ENCODE measurements at regions not wholly inside any gene's neighbourhood (a gene's known extent, or its start where the extent isn't known, plus 50 kb on each side); places are given as distances from the start of the nearest gene placed in this dataset.
A peak's percentile ranks its signal among the peaks of the same experiment; 100 is the strongest.

DNA sequence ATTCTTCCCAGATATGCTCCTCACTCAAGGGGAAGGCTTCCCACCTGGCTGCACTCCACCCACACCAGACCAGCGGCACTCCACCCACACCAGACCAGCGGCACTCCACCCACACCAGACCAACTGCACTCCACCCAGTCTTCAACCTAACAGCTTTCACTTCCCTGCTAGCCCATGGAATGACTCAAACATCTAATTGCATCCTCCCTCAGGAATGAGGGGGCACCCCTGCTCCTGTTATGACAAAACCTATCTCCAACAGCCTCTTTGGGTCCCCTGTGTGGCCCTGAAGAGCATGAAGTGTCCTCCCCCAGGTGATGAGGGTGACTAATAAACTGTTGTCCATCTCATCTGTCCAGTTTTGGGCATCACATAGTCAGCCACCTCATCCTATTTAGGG is 556.6 kb upstream of the TUSC1 start:
- TF ChIP-seq CTCF (IDR thresholded peaks at IDR 0.05): no peak
- peak overlapping the region; percentile 29 for H3K27ac Mint-ChIP-seq (ENCODE audit: unreplicated experiment)
- H3K36me3 Mint-ChIP-seq (ENCODE audit: unreplicated experiment): no peaks in the 10 kb centered on the region
- H3K4me1 Mint-ChIP-seq (ENCODE audit: unreplicated experiment): peaks cover 39% of the 10 kb centered on the region
- H3K9me3 Mint-ChIP-seq (ENCODE audit: unreplicated experiment): peaks cover 5% of the 10 kb centered on the region
- no peak for DNase-seq (ENCODE audit: extremely low spot score, unreplicated experiment)
- no peak overlapping the region for H3K4me3 Mint-ChIP-seq (ENCODE audit: unreplicated experiment)
- H3K27me3 Mint-ChIP-seq (ENCODE audit: unreplicated experiment): no peaks in the 10 kb centered on the region

DNA sequence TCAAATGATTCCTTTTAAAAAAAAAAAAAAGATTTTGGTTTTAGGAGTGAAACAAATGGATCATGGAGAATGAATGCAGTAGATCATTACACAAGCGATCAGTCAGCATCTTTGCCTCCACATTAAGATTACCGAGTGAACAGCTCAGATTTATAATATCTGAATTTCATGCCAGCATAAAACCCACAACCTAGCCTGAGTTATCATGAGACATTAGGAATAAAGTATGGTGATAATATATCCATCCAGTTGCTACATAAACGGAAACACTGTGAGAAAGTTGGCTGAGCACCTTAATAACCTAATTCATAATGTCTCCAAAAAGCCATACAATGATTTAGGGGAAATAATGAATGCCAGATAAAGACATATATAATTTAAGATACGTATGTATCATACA is 553.1 kb upstream of the TUSC1 start:
- Mint-ChIP-seq H3K27me3 (ENCODE audit: unreplicated experiment) (no peaks in the 10 kb centered on the region), H3K27ac (ENCODE audit: unreplicated experiment) (no peak overlapping the region), H3K36me3 (ENCODE audit: unreplicated experiment) (no peaks in the 10 kb centered on the region), H3K9me3 (ENCODE audit: unreplicated experiment) (peaks cover 11% of the 10 kb centered on the region), H3K4me3 (ENCODE audit: unreplicated experiment) (no peak overlapping the region), H3K4me1 (ENCODE audit: unreplicated experiment) (peaks cover 18% of the 10 kb centered on the region)
- TF ChIP-seq CTCF (IDR thresholded peaks at IDR 0.05): no peak
- DNase-seq (ENCODE audit: extremely low spot score, unreplicated experiment): no peak

- H3K4me3 Mint-ChIP-seq (ENCODE audit: unreplicated experiment): no peak overlapping the region
- H3K36me3 Mint-ChIP-seq (ENCODE audit: unreplicated experiment): no peaks in the 10 kb centered on the region
- no peak for TF ChIP-seq CTCF (IDR thresholded peaks at IDR 0.05)
- H3K27ac Mint-ChIP-seq (ENCODE audit: unreplicated experiment): no peak overlapping the region
- peaks cover 8% of the 10 kb centered on the region for H3K9me3 Mint-ChIP-seq (ENCODE audit: unreplicated experiment)
- no peak for DNase-seq (ENCODE audit: extremely low spot score, unreplicated experiment)
- H3K27me3 Mint-ChIP-seq (ENCODE audit: unreplicated experiment): no peaks in the 10 kb centered on the region
- H3K4me1 Mint-ChIP-seq (ENCODE audit: unreplicated experiment): peaks cover 3% of the 10 kb centered on the region
These were observed 551.2 kb upstream of the TUSC1 start for GRCh38 chr9:26229324-26230054.

- no peak for TF ChIP-seq CTCF (IDR thresholded peaks at IDR 0.05)
- Mint-ChIP-seq H3K36me3 (ENCODE audit: unreplicated experiment) (no peaks in the 10 kb centered on the region), H3K9me3 (ENCODE audit: unreplicated experiment) (peaks cover 5% of the 10 kb centered on the region), H3K4me1 (ENCODE audit: unreplicated experiment) (no peaks in the 10 kb centered on the region), H3K27me3 (ENCODE audit: unreplicated experiment) (no peaks in the 10 kb centered on the region), H3K4me3 (ENCODE audit: unreplicated experiment) (no peak overlapping the region), H3K27ac (ENCODE audit: unreplicated experiment) (no peak overlapping the region)
- DNase-seq (ENCODE audit: extremely low spot score, unreplicated experiment): no peak
These were observed 550.0 kb upstream of the TUSC1 start for GRCh38 chr9:26228273-26228672.

DNA sequence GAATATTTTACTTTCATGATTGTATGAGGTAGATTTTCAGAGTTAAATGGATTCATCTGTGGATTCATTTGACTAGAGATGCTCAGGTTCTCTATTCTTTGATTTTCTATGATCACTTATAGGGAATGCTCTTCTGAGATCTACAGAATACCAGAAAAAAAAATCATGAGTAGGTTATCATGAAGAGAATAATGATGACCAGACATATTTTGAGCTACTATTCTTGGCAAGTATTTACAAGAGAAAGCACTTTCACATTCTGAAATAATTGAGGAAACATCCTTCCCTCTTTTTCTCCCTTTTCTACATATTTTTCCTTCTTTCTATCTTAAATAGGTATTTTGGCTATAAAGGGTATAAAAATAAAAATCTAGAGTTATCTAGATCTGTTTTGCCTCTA is 543.0 kb upstream of the TUSC1 start:
- no peaks in the 10 kb centered on the region for H3K9me3 Mint-ChIP-seq (ENCODE audit: unreplicated experiment)
- H3K4me1 Mint-ChIP-seq (ENCODE audit: unreplicated experiment): peaks cover 14% of the 10 kb centered on the region
- H3K4me3 Mint-ChIP-seq (ENCODE audit: unreplicated experiment): no peak overlapping the region
- no peak for TF ChIP-seq CTCF (IDR thresholded peaks at IDR 0.05)
- H3K27ac Mint-ChIP-seq (ENCODE audit: unreplicated experiment): no peak overlapping the region
- no peak for DNase-seq (ENCODE audit: extremely low spot score, unreplicated experiment)
- H3K36me3 Mint-ChIP-seq (ENCODE audit: unreplicated experiment): no peaks in the 10 kb centered on the region
- H3K27me3 Mint-ChIP-seq (ENCODE audit: unreplicated experiment): no peaks in the 10 kb centered on the region

Measured in osteocyte (in vitro differentiated cells).